GM21515 (cell line): ENCODE measurements at regions not wholly inside any gene's neighbourhood (a gene's known extent, or its start where the extent isn't known, plus 50 kb on each side); places are given as distances from the start of the nearest gene placed in this dataset.

ENCODE experiments used
- ATAC-seq: cut with Tn5 transposase; IDR thresholded peaks from one replicate; pipeline ENCODE4 v1.9.1; 2021; ENCODE audit not compliant: unreplicated experiment

DNA sequence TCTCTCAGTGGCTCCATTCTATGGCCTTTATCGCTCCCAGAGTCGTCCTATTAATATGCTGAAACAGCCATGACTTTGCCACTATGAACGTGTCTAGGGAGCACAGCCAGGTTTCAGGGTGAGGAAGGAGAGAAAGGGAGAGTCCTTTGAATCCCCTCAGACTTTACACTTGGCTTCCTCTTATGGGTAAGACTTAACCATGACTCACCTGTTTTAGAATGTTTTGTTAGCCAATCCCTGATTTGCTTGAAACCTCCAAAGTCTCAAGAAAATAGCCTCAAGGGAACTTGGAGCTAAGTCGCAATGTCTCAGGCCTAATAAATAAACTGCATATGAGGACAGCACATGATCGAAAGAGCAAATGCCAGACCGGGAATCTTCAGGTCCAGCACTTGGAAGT lies 131.2 kb upstream of the RCN1 start:
- no peak for ATAC-seq

DNA sequence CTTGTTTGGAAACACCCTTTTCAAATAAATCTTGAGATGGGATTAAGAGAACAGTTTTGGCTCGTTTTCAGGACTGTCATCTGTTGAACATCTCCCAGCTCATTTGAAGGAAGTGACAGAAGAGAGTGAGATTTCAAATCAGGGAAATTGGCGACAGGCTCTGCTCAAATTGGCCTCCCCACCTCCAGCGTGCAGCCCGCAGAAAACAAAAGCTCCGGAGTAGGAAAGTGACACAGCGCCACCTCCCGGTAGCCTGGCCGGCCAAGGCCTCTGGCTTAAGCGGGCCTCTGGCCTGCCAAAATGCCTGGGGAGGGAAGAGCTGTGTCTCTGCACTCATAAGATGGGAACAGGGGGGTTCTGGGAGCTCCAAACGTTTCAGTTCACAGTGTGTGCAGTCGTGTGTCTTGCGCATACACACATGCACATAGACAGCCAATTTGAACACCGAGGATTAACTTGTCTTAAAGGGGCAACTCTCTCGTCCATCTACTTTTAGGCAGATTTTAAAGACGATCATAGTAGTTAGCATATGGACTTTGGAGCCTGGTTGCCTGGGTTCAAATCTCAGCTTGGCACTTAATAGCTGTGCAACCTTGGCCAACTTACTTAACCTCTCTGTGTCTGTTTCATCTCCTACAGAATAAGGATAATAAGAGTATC lies 132.7 kb upstream of the RCN1 start:
- peak; percentile 81 for ATAC-seq

- no peak for ATAC-seq
Observed at GRCh38 chr11:31957674-31958073, 133.2 kb upstream of the RCN1 start.

DNA sequence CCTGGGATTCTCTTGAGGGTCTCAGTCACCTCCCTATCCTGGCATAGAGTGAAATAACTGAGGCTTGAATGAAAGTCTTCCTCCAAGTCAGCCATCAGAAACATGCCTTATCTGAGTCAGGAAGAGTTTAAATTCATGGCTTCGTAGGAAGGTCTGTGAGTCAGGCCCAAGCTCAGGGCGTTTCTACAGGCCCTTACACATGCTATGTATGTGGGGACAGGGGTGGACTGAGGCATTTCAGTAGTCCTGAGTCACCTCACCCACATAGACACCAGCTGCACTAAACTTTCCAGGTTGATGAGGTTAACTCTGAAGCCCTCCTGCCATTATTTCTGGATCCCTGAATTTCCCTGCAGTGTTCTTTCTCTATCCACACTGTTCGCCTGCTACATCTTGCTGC lies 134.6 kb upstream of the RCN1 start:
- ATAC-seq, result no peak

- ATAC-seq, result no peak
Observed at GRCh38 chr11:31955838-31956237, 135.0 kb upstream of the RCN1 start.

GRCh38 chr11:31953803-31954327 lies 137.0 kb upstream of the RCN1 start:
- no peak for ATAC-seq

DNA sequence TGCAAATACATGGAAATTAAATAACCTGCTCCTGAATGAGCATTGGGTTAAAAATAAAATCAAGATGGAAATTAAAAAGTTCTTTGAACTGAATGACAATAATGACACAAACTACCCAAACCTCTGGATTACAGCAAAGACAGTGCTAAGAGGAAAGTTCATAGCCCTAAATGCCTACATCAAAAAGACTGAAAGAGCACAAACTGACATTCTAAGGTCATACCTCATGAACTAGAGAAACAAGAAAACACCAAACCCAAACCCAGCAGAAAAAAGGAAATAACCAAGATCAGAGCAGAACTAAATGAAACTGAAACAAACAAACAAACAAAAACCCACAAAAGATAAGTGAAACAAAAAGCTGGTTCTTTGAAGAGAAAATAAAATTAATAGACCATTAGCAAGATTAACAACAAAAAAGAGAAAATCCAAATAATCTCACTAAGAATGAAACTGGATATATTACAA lies 138.6 kb upstream of the PAX6 start:
- ATAC-seq, result peak; percentile 67

DNA sequence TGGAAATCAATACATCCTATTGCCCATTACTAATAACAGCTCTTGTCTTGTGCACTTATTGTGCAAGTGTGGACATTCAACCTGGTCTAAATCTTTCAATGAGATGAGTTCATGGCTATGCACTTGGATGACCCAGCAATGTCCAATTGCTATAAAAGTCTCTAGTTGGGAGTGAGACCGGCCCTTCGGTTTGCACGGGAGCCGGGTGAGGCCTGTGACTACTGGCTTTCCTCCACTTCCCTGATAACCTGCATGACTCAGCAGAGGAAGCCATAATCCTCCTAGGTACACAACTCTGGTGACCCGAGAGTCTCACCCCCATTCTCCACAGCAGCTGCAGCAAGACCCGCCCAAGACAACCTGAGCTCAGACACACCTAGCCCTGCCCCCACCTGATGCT lies 135.9 kb upstream of the PAX6 start:
- ATAC-seq, result no peak

- peak; percentile 96 for ATAC-seq
Observed at GRCh38 chr11:31943056-31943780, 132.1 kb upstream of the PAX6 start.

GRCh38 chr11:31940371-31941037 lies 129.4 kb upstream of the PAX6 start:
- no peak for ATAC-seq

GRCh38 chr11:31939004-31939403 lies 127.9 kb upstream of the PAX6 start:
- no peak for ATAC-seq

DNA sequence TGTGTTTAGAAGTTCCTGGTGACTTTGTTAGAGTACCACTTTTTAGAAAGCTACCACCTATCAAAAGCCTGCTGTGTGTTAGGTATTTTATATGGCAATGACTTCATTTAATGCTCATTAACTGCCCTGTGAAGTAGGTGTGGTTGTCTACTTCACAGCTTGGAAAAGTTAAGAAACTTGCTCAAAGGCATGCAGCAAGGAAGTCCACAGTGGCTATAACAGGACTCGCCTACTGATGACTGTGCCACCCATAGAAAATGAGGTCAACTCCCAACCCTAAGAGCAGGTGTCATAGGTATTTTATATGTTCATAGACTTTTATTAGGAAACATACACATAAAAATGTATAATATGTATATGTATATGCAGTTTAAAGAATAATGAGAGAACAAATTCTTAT lies 125.2 kb upstream of the PAX6 start:
- ATAC-seq, result no peak

GRCh38 chr11:31932879-31933278 lies 121.8 kb upstream of the PAX6 start:
- ATAC-seq, result no peak

- ATAC-seq, result no peak
Observed at GRCh38 chr11:31927982-31928381, 116.9 kb upstream of the PAX6 start.

- ATAC-seq, result no peak
Observed at GRCh38 chr11:31926816-31927528, 115.8 kb upstream of the PAX6 start.

DNA sequence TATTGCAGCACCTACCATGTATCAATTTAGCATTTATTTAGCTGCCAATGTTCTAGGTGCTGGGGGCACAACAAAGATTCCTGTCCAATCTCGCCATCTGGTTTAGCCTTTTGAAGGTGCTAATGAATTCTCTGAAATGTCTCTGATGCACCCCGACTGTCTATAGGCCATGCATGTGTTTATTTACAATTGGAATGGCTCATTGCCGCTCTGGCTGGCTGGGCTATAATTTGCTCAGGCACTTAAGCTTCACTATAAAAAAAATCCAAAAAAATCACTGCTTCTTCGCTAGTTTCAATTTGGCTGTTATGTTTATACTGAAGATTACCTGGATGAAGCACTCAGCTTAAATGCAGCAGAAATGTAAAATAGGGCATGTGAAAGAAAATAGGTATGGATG lies 115.0 kb upstream of the PAX6 start:
- ATAC-seq, result no peak

- ATAC-seq, result no peak
Observed at GRCh38 chr11:31922450-31922849, 111.3 kb upstream of the PAX6 start.

- no peak for ATAC-seq
Observed at GRCh38 chr11:31921081-31921480, 110.0 kb upstream of the PAX6 start.

GRCh38 chr11:31919175-31919574 lies 108.1 kb upstream of the PAX6 start:
- no peak for ATAC-seq

GRCh38 chr11:31915867-31916266 lies 104.7 kb upstream of the PAX6 start:
- no peak for ATAC-seq

DNA sequence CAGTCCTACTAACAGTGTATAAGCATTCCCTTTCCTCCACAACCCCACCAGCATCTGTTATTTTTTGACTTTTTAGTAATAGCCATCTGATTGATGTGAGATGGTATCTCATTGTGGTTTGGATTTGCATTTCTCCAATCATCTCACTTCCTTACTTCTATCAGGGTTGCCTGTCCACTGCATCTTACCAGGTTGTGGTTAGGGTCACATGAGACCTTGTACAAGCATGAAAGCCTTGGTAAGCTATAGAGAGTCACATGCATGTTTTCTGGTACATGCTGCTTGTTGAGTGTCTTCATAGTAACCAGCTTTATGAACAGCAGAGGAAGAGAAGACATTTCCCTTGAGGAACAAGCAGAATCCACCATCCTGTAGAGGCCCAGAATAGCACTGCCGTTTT lies 102.9 kb upstream of the PAX6 start:
- ATAC-seq, result no peak
